ENCODE measurements at regions not wholly inside any gene's neighbourhood (a gene's known extent, or its start where the extent isn't known, plus 50 kb on each side); places are given as distances from the start of the nearest gene placed in this dataset.

DNA sequence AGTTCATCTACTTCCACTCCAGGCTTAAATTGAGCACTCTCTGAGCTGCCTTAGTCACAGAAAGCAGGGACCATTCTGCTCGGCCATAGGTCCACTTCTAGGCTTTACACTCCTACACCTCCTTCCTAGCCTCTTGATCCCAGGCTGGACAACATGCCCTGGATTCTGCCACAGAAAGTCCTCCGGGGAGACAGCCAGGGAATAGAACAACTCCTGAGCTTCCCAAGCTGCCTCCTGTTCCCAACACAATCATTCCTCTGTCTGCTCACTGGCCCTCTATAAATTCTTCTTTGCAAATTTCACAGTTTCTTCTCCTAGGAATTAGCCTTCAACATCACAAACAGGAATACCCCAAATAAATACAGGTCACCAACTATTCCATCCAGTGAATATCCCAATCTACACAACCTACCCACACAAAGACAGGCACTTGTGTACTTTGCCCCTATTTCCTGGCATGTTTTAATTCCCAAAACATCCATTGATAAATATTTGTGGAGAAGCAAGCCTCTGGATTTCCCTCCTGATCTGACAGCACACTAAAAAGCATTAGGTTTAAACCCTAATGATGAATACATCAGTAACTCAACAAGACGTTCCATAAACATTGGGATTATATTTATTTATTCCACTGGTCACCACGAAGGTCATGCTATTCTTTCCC is 125.5 kb downstream of the ENC1 start:
- 73% methylated on average over 4 of the region's 4 CpGs; no CpG with 5 or more reads in 1 of the 2 experiments for WGBS, 2 experiments (ENCODE audit: extremely low coverage in 1 of 2, insufficient coverage in 1 of 2, insufficient read length in 1 of 2, insufficient replicate concordance in 2 of 2, low coverage in 1 of 2, low lambda C conversion rate in 2 of 2, missing lambda C conversion rate in 1 of 2)
- Histone ChIP-seq H2BK12ac (ENCODE audit: low read depth, low read length) (no peak overlapping the region), H2BK15ac (ENCODE audit: low read length) (no peak overlapping the region), H3K4me1 (replicated peaks in 1 of 4; ENCODE audit: control insufficient read depth in 3 of 4, insufficient read depth in 4 of 4, low read length in 3 of 4) (peaks cover 0 to 5% (median 2%) of the 10 kb centered on the region in 4 experiments; a peak in 4 of 7 replicates), H2AK5ac (ENCODE audit: low read depth, low read length) (no peak overlapping the region), H2AFZ (ENCODE audit: low read length) (no peak overlapping the region), H3K27me3 (replicated peaks in 1 of 4; ENCODE audit: control insufficient read depth in 3 of 4, extremely low read depth in 1 of 4, insufficient read depth in 3 of 4, low read length in 3 of 4) (no peaks in the 10 kb centered on the region), H2BK20ac (ENCODE audit: low read length) (no peak overlapping the region), H3K79me2 (ENCODE audit: control insufficient read depth in 1 of 2, insufficient read depth in 2 of 2, low read length in 2 of 2) (no peaks in the 10 kb centered on the region), H2BK120ac (replicated peaks; ENCODE audit: low read depth, low read length) (no peak overlapping the region), H3K18ac (ENCODE audit: extremely low read depth, low read length) (no peak overlapping the region), H3K27ac (ENCODE audit: low read depth, low read length) (no peak overlapping the region), H3K4ac (replicated peaks; ENCODE audit: insufficient read length, low read depth, low read length) (no peak overlapping the region), H3K9me3 (ENCODE audit: insufficient read depth in 2 of 2, low read depth in 1 of 2, low read length in 1 of 2) (no peaks in the 10 kb centered on the region), H3K4me2 (ENCODE audit: insufficient read depth in 1 of 2, low read depth in 2 of 2, low read length in 2 of 2) (no peak overlapping the region), H4K91ac (replicated peaks; ENCODE audit: insufficient read length, low read length) (peak overlapping the region; percentile 32), H3K23me2 (ENCODE audit: low read depth, low read length) (no peaks in the 10 kb centered on the region), H3K36me3 (ENCODE audit: control insufficient read depth in 2 of 4, insufficient read depth in 4 of 4, low read length in 3 of 4) (no peaks in the 10 kb centered on the region), H4K8ac (ENCODE audit: extremely low read depth, insufficient read depth, low read length) (no peak overlapping the region), H4K20me1 (replicated peaks in 1 of 2; ENCODE audit: control insufficient read depth in 1 of 2, insufficient read depth in 2 of 2, low read length in 2 of 2) (no peaks in the 10 kb centered on the region), H3K4me3 (ENCODE audit: extremely low read depth in 1 of 4, insufficient read depth in 2 of 4, low read depth in 3 of 4, low read length in 4 of 4) (no peak overlapping the region), H3K9ac (replicated peaks in 1 of 4; ENCODE audit: extremely low read depth in 1 of 4, low read depth in 3 of 4, low read length in 3 of 4) (no peak overlapping the region), H3K23ac (ENCODE audit: insufficient read length) (no peak overlapping the region), H2BK5ac (ENCODE audit: low read depth, low read length) (no peak overlapping the region), H3K14ac (ENCODE audit: insufficient read length) (no peak overlapping the region), H4K5ac (ENCODE audit: insufficient read length, low read depth, low read length) (no peak overlapping the region), H3K56ac (replicated peaks; ENCODE audit: insufficient read length, low read depth, low read length) (no peak overlapping the region), H3K79me1 (ENCODE audit: low read depth, low read length) (no peaks in the 10 kb centered on the region)
- ChIA-PET CTCF (ENCODE audit: partially characterized antibody) (interaction anchor here (0.6 kb wide), 1 partner anchor 147 kb away, joined by 3 read pairs; no protein-coding TSS in a partner anchor), POLR2A (ENCODE audit: partially characterized antibody) (no interaction called here)
- DNase-seq (ENCODE audit: low read depth in 1 of 2, low spot score in 2 of 2) (no peak), FAIRE-seq (no peak)
- TF ChIP-seq ZNF274 (IDR thresholded peaks at IDR 0.05; ENCODE audit: borderline replicate concordance, extremely low read depth, low read length) (no peak), GTF2F1 (IDR thresholded peaks at IDR 0.05; ENCODE audit: borderline replicate concordance, low read depth, low read length) (no peak), SAP30 (IDR thresholded peaks at IDR 0.05; ENCODE audit: insufficient read depth, insufficient replicate concordance, low read length) (no peak), RNF2 (IDR thresholded peaks at IDR 0.05; ENCODE audit: borderline replicate concordance, low read depth, low read length, missing control alignments, poor library complexity, severe bottlenecking) (no peak), RAD21 (IDR thresholded peaks at IDR 0.05 in 1 of 2, conservative IDR thresholded peaks at IDR 0.05 in 1 of 2; ENCODE audit: low read depth in 2 of 2, low read length in 2 of 2) (no peak), KDM5A (IDR thresholded peaks at IDR 0.05; ENCODE audit: low read length) (no peak), SP1 (IDR thresholded peaks at IDR 0.05; ENCODE audit: low read depth, low read length) (no peak), SIN3A (conservative IDR thresholded peaks at IDR 0.05 in 1 of 2, IDR thresholded peaks at IDR 0.05 in 1 of 2; ENCODE audit: low read depth in 1 of 2, low read length in 2 of 2) (no peak), RBBP5 (IDR thresholded peaks at IDR 0.05; ENCODE audit: borderline replicate concordance, low read depth, low read length) (no peak), CBX8 (IDR thresholded peaks at IDR 0.05; ENCODE audit: borderline replicate concordance, low read depth, low read length) (no peak)
- TF ChIP-seq, protein P1, sequence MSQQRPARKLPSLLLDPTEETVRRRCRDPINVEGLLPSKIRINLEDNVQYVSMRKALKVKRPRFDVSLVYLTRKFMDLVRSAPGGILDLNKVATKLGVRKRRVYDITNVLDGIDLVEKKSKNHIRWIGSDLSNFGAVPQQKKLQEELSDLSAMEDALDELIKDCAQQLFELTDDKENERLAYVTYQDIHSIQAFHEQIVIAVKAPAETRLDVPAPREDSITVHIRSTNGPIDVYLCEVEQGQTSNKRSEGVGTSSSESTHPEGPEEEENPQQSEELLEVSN (IDR thresholded peaks at IDR 0.05), result no peak
